ENCODE measurements at regions not wholly inside any gene's neighbourhood (a gene's known extent, or its start where the extent isn't known, plus 50 kb on each side); places are given as distances from the start of the nearest gene placed in this dataset.
A peak's percentile ranks its signal among the peaks of the same experiment; 100 is the strongest.

GRCh38 chr6:119482850-119483285, 133.3 kb upstream of the MAN1A1 start (continued):
- TF ChIP-seq BACH1 (tag; IDR thresholded peaks at IDR 0.05) (no peak), ETV6 (IDR thresholded peaks at IDR 0.05; ENCODE audit: borderline replicate concordance in 1 of 2, low read depth in 2 of 2, low read length in 1 of 2) (no peak), ETV6 (CRISPR knock-in tag; IDR thresholded peaks at IDR 0.05; ENCODE audit: borderline replicate concordance) (no peak), ZNF41 (CRISPR knock-in tag; conservative IDR thresholded peaks at IDR 0.05) (no peak), PCBP2 (IDR thresholded peaks at IDR 0.05; ENCODE audit: low read depth, low read length, poor library complexity, severe bottlenecking) (no peak), PRPF4 (IDR thresholded peaks at IDR 0.05; ENCODE audit: insufficient read depth, low read depth, low read length, poor library complexity, severe bottlenecking) (no peak), CC2D1A (IDR thresholded peaks at IDR 0.05) (peak; percentile 49; the same call in 1 of the 2 replicates), SNRNP70 (optimal IDR thresholded peaks at IDR 0.05; ENCODE audit: low read depth, low read length) (no peak), ZBTB12 (CRISPR knock-in tag; IDR thresholded peaks at IDR 0.05) (no peak), BDP1 (IDR thresholded peaks at IDR 0.05; ENCODE audit: insufficient read depth, insufficient read length) (no peak), ETV1 (tag; conservative IDR thresholded peaks at IDR 0.05; ENCODE audit: low read depth) (peak; percentile 18; the same call in 1 of the 2 replicates), MCM7 (IDR thresholded peaks at IDR 0.05) (no peak), PKNOX1 (IDR thresholded peaks at IDR 0.05) (peak; percentile 89), ZNF3 (CRISPR knock-in tag; IDR thresholded peaks at IDR 0.05) (peak; percentile 88), NEUROD1 (IDR thresholded peaks at IDR 0.05; ENCODE audit: borderline replicate concordance, low read depth, low read length, partially characterized antibody) (no peak), NFE2L1 (tag; IDR thresholded peaks at IDR 0.05; ENCODE audit: borderline replicate concordance, low read depth) (no peak), PPARD (CRISPR knock-in tag; IDR thresholded peaks at IDR 0.05) (no peak), ZNF717 (CRISPR knock-in tag; IDR thresholded peaks at IDR 0.05) (no peak), ZNF398 (CRISPR knock-in tag; IDR thresholded peaks at IDR 0.05) (no peak), ZHX1 (conservative IDR thresholded peaks at IDR 0.05; ENCODE audit: low read length) (no peak), XRCC4 (IDR thresholded peaks at IDR 0.05; ENCODE audit: extremely low read depth, insufficient read depth, insufficient read length) (no peak), KLF16 (IDR thresholded peaks at IDR 0.05) (peak; percentile 21; the same call in 1 of the 2 replicates), TAF9B (IDR thresholded peaks at IDR 0.05; ENCODE audit: partially characterized antibody) (no peak), BRD4 (IDR thresholded peaks at IDR 0.05) (no peak)
